ENCODE measurements at regions not wholly inside any gene's neighbourhood (a gene's known extent, or its start where the extent isn't known, plus 50 kb on each side); places are given as distances from the start of the nearest gene placed in this dataset.

DNA sequence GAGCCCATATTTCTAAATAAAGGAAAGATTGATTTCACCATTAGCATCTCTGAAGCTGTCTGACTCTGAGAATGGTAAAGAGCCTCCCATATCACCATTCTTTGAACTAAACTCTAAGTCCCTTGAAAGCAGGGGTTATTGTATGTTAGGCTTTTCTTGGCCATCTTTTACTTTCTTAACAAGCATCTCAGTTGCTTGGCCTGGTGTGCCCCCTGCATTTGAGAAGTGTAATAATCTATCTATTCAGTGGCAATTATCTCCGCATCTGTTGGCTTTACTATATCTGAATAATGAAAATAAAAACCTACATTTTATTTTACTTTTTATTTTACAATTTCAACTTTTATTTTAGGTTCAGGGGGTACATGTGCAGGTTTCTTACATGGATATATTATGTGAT lies 128.3 kb upstream of the ARMCX2 start:
- TF ChIP-seq CTCF (IDR thresholded peaks at IDR 0.05): no peak
- no peak for TF ChIP-seq POLR2A (IDR thresholded peaks at IDR 0.05; ENCODE audit: low read depth)
- no peak for TF ChIP-seq POLR2AphosphoS5 (IDR thresholded peaks at IDR 0.05)
